ENCODE measurements at regions not wholly inside any gene's neighbourhood (a gene's known extent, or its start where the extent isn't known, plus 50 kb on each side); places are given as distances from the start of the nearest gene placed in this dataset.

DNA sequence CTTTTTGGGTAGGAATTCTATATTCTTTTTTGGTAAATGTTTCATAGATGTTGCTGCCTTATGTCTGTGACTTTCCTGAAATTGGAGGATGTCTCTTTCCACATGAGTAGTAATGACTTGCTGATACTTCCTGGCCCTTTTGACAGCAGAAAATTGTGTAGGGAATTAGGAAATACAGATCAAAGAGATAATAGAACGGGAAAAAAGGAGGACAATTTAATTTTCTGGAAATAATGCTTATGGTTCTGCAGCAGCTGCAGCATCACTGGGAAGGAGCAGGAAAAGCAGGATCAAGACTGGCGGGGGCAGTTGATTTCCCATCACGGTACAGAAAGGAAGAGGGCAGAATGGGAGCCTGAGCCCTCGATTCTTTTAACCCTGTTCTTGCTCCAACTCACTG lies 68.8 kb upstream of the PZP start:
- intact Hi-C loops (cut with micrococcal nuclease) = no loop called here
- no peak for TF ChIP-seq ZFX (IDR thresholded peaks at IDR 0.05)
- H3K27me3 ChIP-seq (ENCODE audit: insufficient read depth, low read length) = peaks cover 50% of the 10 kb centered on the region

DNA sequence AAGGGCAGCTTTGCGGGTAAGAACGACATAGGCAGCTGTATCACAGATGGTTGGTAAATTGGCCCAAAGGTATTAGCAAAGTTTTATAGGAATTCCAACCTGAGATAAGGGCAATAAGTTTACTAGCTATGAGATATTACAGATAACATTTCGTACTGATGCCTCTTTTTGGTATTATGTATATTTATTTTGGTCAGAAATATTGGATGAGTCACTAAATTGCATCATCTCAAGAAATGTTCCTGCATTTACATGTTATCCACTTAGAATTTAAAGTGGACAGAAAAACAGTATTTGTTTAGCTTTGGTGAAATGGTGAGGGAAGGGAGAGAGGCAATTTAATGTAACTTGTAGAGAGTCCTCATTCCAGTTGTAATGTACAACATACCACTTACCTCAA lies 65.1 kb upstream of the PZP start:
- DNase-seq (ENCODE audit: low read depth, low spot score) (no peak), ATAC-seq (no peak)
- no peak overlapping the region for H3K4me3 ChIP-seq (replicated peaks in 1 of 2; ENCODE audit: low read depth in 1 of 2, low read length in 2 of 2)
- TF ChIP-seq CEBPB (IDR thresholded peaks at IDR 0.05; ENCODE audit: low read depth) = no peak
- no peak for TF ChIP-seq RAD21 (IDR thresholded peaks at IDR 0.05; ENCODE audit: low read depth)
- TF ChIP-seq CBX3 (IDR thresholded peaks at IDR 0.05; ENCODE audit: low read depth) = no peak
- no peak for TF ChIP-seq ZFX (IDR thresholded peaks at IDR 0.05)
- TF ChIP-seq ELF1 (IDR thresholded peaks at IDR 0.05; ENCODE audit: borderline replicate concordance, low read depth) = no peak
- no peak for TF ChIP-seq POLR2AphosphoS5 (IDR thresholded peaks at IDR 0.05; ENCODE audit: low read depth, low read length)
- TF ChIP-seq TCF7L2 (IDR thresholded peaks at IDR 0.05; ENCODE audit: borderline replicate concordance, extremely low read depth, insufficient read depth, insufficient read length) = no peak
- TF ChIP-seq EGR1 (IDR thresholded peaks at IDR 0.05; ENCODE audit: low read depth) = no peak
- TF ChIP-seq, protein P1, sequence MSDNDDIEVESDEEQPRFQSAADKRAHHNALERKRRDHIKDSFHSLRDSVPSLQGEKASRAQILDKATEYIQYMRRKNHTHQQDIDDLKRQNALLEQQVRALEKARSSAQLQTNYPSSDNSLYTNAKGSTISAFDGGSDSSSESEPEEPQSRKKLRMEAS (IDR thresholded peaks at IDR 0.05) = no peak
- TF ChIP-seq EZH2 (IDR thresholded peaks at IDR 0.05) = no peak
- no peak for TF ChIP-seq ZNF274 (IDR thresholded peaks at IDR 0.05; ENCODE audit: low read depth, low read length)
- no peak for TF ChIP-seq POLR2A (IDR thresholded peaks at IDR 0.05; ENCODE audit: borderline replicate concordance, extremely low read depth, insufficient read depth, insufficient read length)
- TF ChIP-seq JUND (IDR thresholded peaks at IDR 0.05) = no peak
- no peak overlapping the region for H2AFZ ChIP-seq (ENCODE audit: low read depth, low read length, poor library complexity, severe bottlenecking)
- no TSS peak for BruUV-seq (replicated peaks)
- no peaks in the 10 kb centered on the region for H3K36me3 ChIP-seq (ENCODE audit: control insufficient read depth in 1 of 2, insufficient read depth in 2 of 2, low read length in 2 of 2)
- H3K9ac ChIP-seq (ENCODE audit: low read length) = no peak overlapping the region
- CTCF ChIA-PET = no interaction called here
- RAD21 ChIA-PET (ENCODE audit: low non-redundant PET in 1 of 2, low total read pairs in 2 of 2, uncharacterized antibody in 2 of 2, unreplicated experiment in 2 of 2) = no interaction called here
- no peak overlapping the region for H3K27ac ChIP-seq (ENCODE audit: low read depth, low read length)
- H3K4me2 ChIP-seq (ENCODE audit: low read length) = no peak overlapping the region
- intact Hi-C loops (cut with micrococcal nuclease) = no loop called here
- H3K4me1 ChIP-seq (ENCODE audit: control insufficient read depth in 1 of 2, insufficient read depth in 2 of 2, low read length in 2 of 2) = no peaks in the 10 kb centered on the region
- no peaks in the 10 kb centered on the region for H3K9me2 ChIP-seq (ENCODE audit: insufficient read depth)
- H3K9me3 ChIP-seq (ENCODE audit: control insufficient read depth in 1 of 2, insufficient read depth in 1 of 2, low read depth in 1 of 2, low read length in 2 of 2) = no peaks in the 10 kb centered on the region
- POLR2A ChIA-PET = no interaction called here
- H3K27me3 ChIP-seq (ENCODE audit: insufficient read depth, low read length) = peaks cover 63% of the 10 kb centered on the region
- H3K79me2 ChIP-seq (ENCODE audit: insufficient read depth, low read length) = no peaks in the 10 kb centered on the region
- no peaks in the 10 kb centered on the region for H4K20me1 ChIP-seq (ENCODE audit: insufficient read depth)

More for the DNA sequence above, 68.8 kb upstream of the PZP start:
- Histone ChIP-seq H3K27ac (ENCODE audit: low read depth, low read length) (no peak overlapping the region), H3K4me1 (ENCODE audit: control insufficient read depth in 1 of 2, insufficient read depth in 2 of 2, low read length in 2 of 2) (no peaks in the 10 kb centered on the region), H3K4me3 (replicated peaks in 1 of 2; ENCODE audit: low read depth in 1 of 2, low read length in 2 of 2) (no peak overlapping the region), H3K36me3 (ENCODE audit: control insufficient read depth in 1 of 2, insufficient read depth in 2 of 2, low read length in 2 of 2) (no peaks in the 10 kb centered on the region), H3K4me2 (ENCODE audit: low read length) (no peak overlapping the region), H3K9me3 (ENCODE audit: control insufficient read depth in 1 of 2, insufficient read depth in 1 of 2, low read depth in 1 of 2, low read length in 2 of 2) (no peaks in the 10 kb centered on the region), H3K9ac (ENCODE audit: low read length) (no peak overlapping the region), H2AFZ (ENCODE audit: low read depth, low read length, poor library complexity, severe bottlenecking) (no peak overlapping the region), H4K20me1 (ENCODE audit: insufficient read depth) (no peaks in the 10 kb centered on the region), H3K79me2 (ENCODE audit: insufficient read depth, low read length) (no peaks in the 10 kb centered on the region), H3K9me2 (ENCODE audit: insufficient read depth) (no peaks in the 10 kb centered on the region)
- ChIA-PET POLR2A (no interaction called here), RAD21 (ENCODE audit: low non-redundant PET in 1 of 2, low total read pairs in 2 of 2, uncharacterized antibody in 2 of 2, unreplicated experiment in 2 of 2) (no interaction called here), CTCF (no interaction called here)
- ATAC-seq (no peak), DNase-seq (ENCODE audit: low read depth, low spot score) (no peak)
- BruUV-seq (replicated peaks) = no TSS peak

Data from HCT116 (cell line).